ENCODE measurements at regions not wholly inside any gene's neighbourhood (a gene's known extent, or its start where the extent isn't known, plus 50 kb on each side); places are given as distances from the start of the nearest gene placed in this dataset.

- Histone ChIP-seq H3K36me3 (ENCODE audit: control insufficient read depth, insufficient read depth, low read length) (no peaks in the 10 kb centered on the region), H3K4me3 (ENCODE audit: low read depth, low read length) (no peak overlapping the region), H3K27me3 (replicated peaks; ENCODE audit: control insufficient read depth, insufficient read depth, low read length) (no peaks in the 10 kb centered on the region), H3K4me1 (no peaks in the 10 kb centered on the region), H3K9me3 (no peaks in the 10 kb centered on the region)
- H3K9me3 Mint-ChIP-seq (ENCODE audit: unreplicated experiment) = no peaks in the 10 kb centered on the region
- BruUV-seq (replicated peaks) = no TSS peak
- CTCF ChIA-PET = no interaction called here
- no peaks in the 10 kb centered on the region for H3K4me1 Mint-ChIP-seq (ENCODE audit: low read depth, unreplicated experiment)
- H3K36me3 Mint-ChIP-seq (ENCODE audit: insufficient read depth, unreplicated experiment) = no peaks in the 10 kb centered on the region
- POLR2A ChIA-PET = no interaction called here
- H3K27me3 Mint-ChIP-seq (ENCODE audit: insufficient read depth, unreplicated experiment) = no peaks in the 10 kb centered on the region
- no peak overlapping the region for H3K4me3 Mint-ChIP-seq (ENCODE audit: unreplicated experiment)
- no peak overlapping the region for H3K27ac Mint-ChIP-seq (ENCODE audit: unreplicated experiment)
- TF ChIP-seq CTCF (IDR thresholded peaks at IDR 0.05; ENCODE audit: insufficient read depth in 1 of 2, low read depth in 1 of 2, low read length in 1 of 2, severe bottlenecking in 1 of 2, unreplicated experiment in 1 of 2) = no peak
- intact Hi-C loops (cut with micrococcal nuclease; ENCODE audit: unreplicated experiment) = no loop called here
- DNase-seq = no peak
These were observed 213.7 kb upstream of the VCX3A start for GRCh38 chrX:6748595-6748994.

GRCh38 chrX:6738518-6739470 is 203.9 kb upstream of the VCX3A start:
- ChIA-PET CTCF (no interaction called here), POLR2A (no interaction called here)
- Mint-ChIP-seq H3K27ac (ENCODE audit: unreplicated experiment) (no peak overlapping the region), H3K27me3 (ENCODE audit: insufficient read depth, unreplicated experiment) (no peaks in the 10 kb centered on the region), H3K9me3 (ENCODE audit: unreplicated experiment) (no peaks in the 10 kb centered on the region), H3K4me3 (ENCODE audit: unreplicated experiment) (no peak overlapping the region), H3K36me3 (ENCODE audit: insufficient read depth, unreplicated experiment) (no peaks in the 10 kb centered on the region), H3K4me1 (ENCODE audit: low read depth, unreplicated experiment) (no peaks in the 10 kb centered on the region)
- Histone ChIP-seq H3K4me1 (no peaks in the 10 kb centered on the region), H3K27me3 (replicated peaks; ENCODE audit: control insufficient read depth, insufficient read depth, low read length) (no peaks in the 10 kb centered on the region), H3K9me3 (no peaks in the 10 kb centered on the region), H3K36me3 (ENCODE audit: control insufficient read depth, insufficient read depth, low read length) (no peaks in the 10 kb centered on the region), H3K4me3 (ENCODE audit: low read depth, low read length) (no peak overlapping the region)
- no TSS peak for BruUV-seq (replicated peaks)
- intact Hi-C loops (cut with micrococcal nuclease; ENCODE audit: unreplicated experiment) = no loop called here
- no peak for TF ChIP-seq CTCF (IDR thresholded peaks at IDR 0.05; ENCODE audit: insufficient read depth in 1 of 2, low read depth in 1 of 2, low read length in 1 of 2, severe bottlenecking in 1 of 2, unreplicated experiment in 1 of 2)
- no peak for DNase-seq

- intact Hi-C loops (cut with micrococcal nuclease; ENCODE audit: unreplicated experiment) = no loop called here
- Mint-ChIP-seq H3K27me3 (ENCODE audit: insufficient read depth, unreplicated experiment) (no peaks in the 10 kb centered on the region), H3K36me3 (ENCODE audit: insufficient read depth, unreplicated experiment) (no peaks in the 10 kb centered on the region), H3K4me3 (ENCODE audit: unreplicated experiment) (no peak overlapping the region), H3K4me1 (ENCODE audit: low read depth, unreplicated experiment) (no peaks in the 10 kb centered on the region), H3K27ac (ENCODE audit: unreplicated experiment) (no peak overlapping the region), H3K9me3 (ENCODE audit: unreplicated experiment) (no peaks in the 10 kb centered on the region)
- H3K9me3 ChIP-seq = no peaks in the 10 kb centered on the region
- ChIA-PET POLR2A (no interaction called here), CTCF (no interaction called here)
- H3K36me3 ChIP-seq (ENCODE audit: control insufficient read depth, insufficient read depth, low read length) = no peaks in the 10 kb centered on the region
- TF ChIP-seq CTCF (IDR thresholded peaks at IDR 0.05; ENCODE audit: insufficient read depth in 1 of 2, low read depth in 1 of 2, low read length in 1 of 2, severe bottlenecking in 1 of 2, unreplicated experiment in 1 of 2) = no peak
- BruUV-seq (replicated peaks) = no TSS peak
- no peak overlapping the region for H3K4me3 ChIP-seq (ENCODE audit: low read depth, low read length)
- no peak for DNase-seq
- no peaks in the 10 kb centered on the region for H3K27me3 ChIP-seq (replicated peaks; ENCODE audit: control insufficient read depth, insufficient read depth, low read length)
- no peaks in the 10 kb centered on the region for H3K4me1 ChIP-seq
These were observed 200.1 kb upstream of the VCX3A start for GRCh38 chrX:6734844-6735634.

Data from Caco-2 (cell line).